ENCODE measurements at regions not wholly inside any gene's neighbourhood (a gene's known extent, or its start where the extent isn't known, plus 50 kb on each side); places are given as distances from the start of the nearest gene placed in this dataset.

- H3K27me3 ChIP-seq (ENCODE audit: insufficient read depth, low read length, poor library complexity, severe bottlenecking), result no peaks in the 10 kb centered on the region
- H3K79me2 ChIP-seq (ENCODE audit: insufficient read depth, low read length), result no peaks in the 10 kb centered on the region
- H3K4me1 ChIP-seq (ENCODE audit: insufficient read depth, low read length, poor library complexity, severe bottlenecking), result no peaks in the 10 kb centered on the region
- no peaks in the 10 kb centered on the region for H3F3A ChIP-seq (ENCODE audit: low read depth)
- no peaks in the 10 kb centered on the region for H4K20me1 ChIP-seq (ENCODE audit: insufficient read depth, low read length, poor library complexity, severe bottlenecking)
- no peaks in the 10 kb centered on the region for H3K9me3 ChIP-seq (ENCODE audit: insufficient read depth, low read depth, low read length)
- no peaks in the 10 kb centered on the region for H3K36me3 ChIP-seq (ENCODE audit: insufficient read depth, low read length)
- no peak overlapping the region for H3K4me3 ChIP-seq (ENCODE audit: low read length, poor library complexity, severe bottlenecking)
- no peak overlapping the region for H2AFZ ChIP-seq (ENCODE audit: low read length)
- H3K4me2 ChIP-seq (ENCODE audit: low read depth, low read length, poor library complexity, severe bottlenecking), result no peak overlapping the region
- no peaks in the 10 kb centered on the region for H3K9me2 ChIP-seq (replicated peaks; ENCODE audit: low read depth, low read length)
- H3K9ac ChIP-seq (ENCODE audit: low read depth, low read length, poor library complexity, severe bottlenecking), result no peak overlapping the region
- TF ChIP-seq CTCF (conservative IDR thresholded peaks at IDR 0.05; ENCODE audit: low read length) (no peak), EZH2phosphoT487 (IDR thresholded peaks at IDR 0.05; ENCODE audit: borderline replicate concordance) (no peak)
Measured at GRCh38 chr2:67716895-67717396, 319.8 kb downstream of the ETAA1 start.

GRCh38 chr2:67717692-67718091, 320.6 kb downstream of the ETAA1 start:
- H4K20me1 ChIP-seq (ENCODE audit: insufficient read depth, low read length, poor library complexity, severe bottlenecking), result no peaks in the 10 kb centered on the region
- no peak overlapping the region for H2AFZ ChIP-seq (ENCODE audit: low read length)
- no peak overlapping the region for H3K9ac ChIP-seq (ENCODE audit: low read depth, low read length, poor library complexity, severe bottlenecking)
- H3K27me3 ChIP-seq (ENCODE audit: insufficient read depth, low read length, poor library complexity, severe bottlenecking), result no peaks in the 10 kb centered on the region
- H3K4me1 ChIP-seq (ENCODE audit: insufficient read depth, low read length, poor library complexity, severe bottlenecking), result no peaks in the 10 kb centered on the region
- H3F3A ChIP-seq (ENCODE audit: low read depth), result no peaks in the 10 kb centered on the region
- H3K9me2 ChIP-seq (replicated peaks; ENCODE audit: low read depth, low read length), result no peaks in the 10 kb centered on the region
- no peaks in the 10 kb centered on the region for H3K36me3 ChIP-seq (ENCODE audit: insufficient read depth, low read length)
- H3K4me2 ChIP-seq (ENCODE audit: low read depth, low read length, poor library complexity, severe bottlenecking), result no peak overlapping the region
- H3K9me3 ChIP-seq (ENCODE audit: insufficient read depth, low read depth, low read length), result no peaks in the 10 kb centered on the region
- no peaks in the 10 kb centered on the region for H3K79me2 ChIP-seq (ENCODE audit: insufficient read depth, low read length)
- H3K4me3 ChIP-seq (ENCODE audit: low read length, poor library complexity, severe bottlenecking), result no peak overlapping the region
- TF ChIP-seq EZH2phosphoT487 (IDR thresholded peaks at IDR 0.05; ENCODE audit: borderline replicate concordance) (no peak), CTCF (conservative IDR thresholded peaks at IDR 0.05; ENCODE audit: low read length) (no peak)

GRCh38 chr2:67719351-67719750, 322.2 kb downstream of the ETAA1 start:
- Histone ChIP-seq H3K4me1 (ENCODE audit: insufficient read depth, low read length, poor library complexity, severe bottlenecking) (no peaks in the 10 kb centered on the region), H3K4me2 (ENCODE audit: low read depth, low read length, poor library complexity, severe bottlenecking) (no peak overlapping the region), H3K36me3 (ENCODE audit: insufficient read depth, low read length) (no peaks in the 10 kb centered on the region), H3K27me3 (ENCODE audit: insufficient read depth, low read length, poor library complexity, severe bottlenecking) (no peaks in the 10 kb centered on the region), H3K4me3 (ENCODE audit: low read length, poor library complexity, severe bottlenecking) (no peak overlapping the region), H3K9me2 (replicated peaks; ENCODE audit: low read depth, low read length) (no peaks in the 10 kb centered on the region), H4K20me1 (ENCODE audit: insufficient read depth, low read length, poor library complexity, severe bottlenecking) (no peaks in the 10 kb centered on the region), H3F3A (ENCODE audit: low read depth) (no peaks in the 10 kb centered on the region), H3K9me3 (ENCODE audit: insufficient read depth, low read depth, low read length) (no peaks in the 10 kb centered on the region), H2AFZ (ENCODE audit: low read length) (no peak overlapping the region), H3K9ac (ENCODE audit: low read depth, low read length, poor library complexity, severe bottlenecking) (no peak overlapping the region), H3K79me2 (ENCODE audit: insufficient read depth, low read length) (no peaks in the 10 kb centered on the region)
- TF ChIP-seq EZH2phosphoT487 (IDR thresholded peaks at IDR 0.05; ENCODE audit: borderline replicate concordance) (no peak), CTCF (conservative IDR thresholded peaks at IDR 0.05; ENCODE audit: low read length) (no peak)
